Testis (tissue), 2 donors: ENCODE measurements at regions not wholly inside any gene's neighbourhood (a gene's known extent, or its start where the extent isn't known, plus 50 kb on each side); places are given as distances from the start of the nearest gene placed in this dataset.

ENCODE experiments used
- CTCF ChIP-seq, 3 experiments: fragments of 450-650 bp in 2 of 3; fragments of 200-600 bp in 1 of 3; sonication (generic) in 1 of 3; IDR thresholded peaks; one replicate each; pipeline ENCODE4 v1.5.1; 2016 to 2019; ENCODE audit warnings: antibody characterized with exemption in 3 of 3, mild to moderate bottlenecking in 2 of 3, moderate library complexity in 1 of 3
- POLR2A ChIP-seq: fragments of 450-650 bp; IDR thresholded peaks from one replicate; pipeline ENCODE4 v1.6.1; 2017; ENCODE audit warnings: antibody characterized with exemption, mild to moderate bottlenecking, moderate library complexity

- TF ChIP-seq CTCF (IDR thresholded peaks at IDR 0.05), result no peak
- no peak for TF ChIP-seq POLR2A
Observed at GRCh38 chr6:85168146-85168545, 281.7 kb upstream of the NT5E start.
